Posterior vena cava (tissue), 2 donors: ENCODE measurements at regions not wholly inside any gene's neighbourhood (a gene's known extent, or its start where the extent isn't known, plus 50 kb on each side); places are given as distances from the start of the nearest gene placed in this dataset.

Experiments used
- DNase-seq: peaks from one replicate; pipeline ENCODE4 v3.0.0-alpha.2; 2020; ENCODE audit warnings: low spot score
- intact Hi-C, 2 donors: fragments of 100-400 bp; cut with DNase I; formaldehyde crosslinking; loops; one replicate each; pipeline versions ENCODE4 v1.14.1 to v1.14.2; 2022 to 2023
- donor health status: DM: yes; HTN: yes; CAD: no.
- donor health status: DM: yes; HTN: yes; CAD: no.

GRCh38 chr10:4086131-4086898 lies 301.3 kb upstream of the KLF6 start:
- no peak for DNase-seq
- intact Hi-C loops: no loop called here

- DNase-seq: no peak
- intact Hi-C loops: no loop called here
Observed at GRCh38 chr10:4083509-4084003, 298.5 kb upstream of the KLF6 start.

GRCh38 chr10:4082861-4083260 lies 297.9 kb upstream of the KLF6 start:
- no peak for DNase-seq
- intact Hi-C loops: no loop called here

GRCh38 chr10:4081685-4082111 lies 296.7 kb upstream of the KLF6 start:
- intact Hi-C loops: no loop called here
- no peak for DNase-seq

- intact Hi-C loops: no loop called here
- DNase-seq: no peak
Observed at GRCh38 chr10:4080225-4080805, 295.3 kb upstream of the KLF6 start.

- no peak for DNase-seq
- intact Hi-C loops: no loop called here
Observed at GRCh38 chr10:4079803-4080202, 294.8 kb upstream of the KLF6 start.

GRCh38 chr10:4077804-4078203 lies 292.8 kb upstream of the KLF6 start:
- intact Hi-C loops: no loop called here
- no peak for DNase-seq

GRCh38 chr10:4076983-4077382 lies 292.0 kb upstream of the KLF6 start:
- intact Hi-C loops: no loop called here
- DNase-seq: no peak

GRCh38 chr10:4075443-4075842 lies 290.4 kb upstream of the KLF6 start:
- intact Hi-C loops: no loop called here
- no peak for DNase-seq

GRCh38 chr10:4074545-4075407 lies 289.8 kb upstream of the KLF6 start:
- no peak for DNase-seq

GRCh38 chr10:4073912-4074311 lies 288.9 kb upstream of the KLF6 start:
- DNase-seq: peak; percentile 85
- intact Hi-C loops: no loop called here

More at GRCh38 chr10:4074545-4075407, 289.8 kb upstream of the KLF6 start:
- intact Hi-C loops: no loop called here

- DNase-seq: no peak
- intact Hi-C loops: no loop called here
Observed at GRCh38 chr10:4070921-4071660, 286.1 kb upstream of the KLF6 start.

GRCh38 chr10:4070184-4070583 lies 285.2 kb upstream of the KLF6 start:
- no peak for DNase-seq
- intact Hi-C loops: no loop called here

GRCh38 chr10:4069491-4069890 lies 284.5 kb upstream of the KLF6 start:
- intact Hi-C loops: no loop called here
- DNase-seq: no peak

GRCh38 chr10:4068629-4069028 lies 283.6 kb upstream of the KLF6 start:
- DNase-seq: no peak
- intact Hi-C loops: no loop called here

GRCh38 chr10:4067931-4068561 lies 283.0 kb upstream of the KLF6 start:
- DNase-seq: no peak
- intact Hi-C loops: no loop called here

GRCh38 chr10:4067531-4067930 lies 282.5 kb upstream of the KLF6 start:
- intact Hi-C loops: no loop called here
- no peak for DNase-seq

- intact Hi-C loops: no loop called here
- no peak for DNase-seq
Observed at GRCh38 chr10:4066581-4067390, 281.8 kb upstream of the KLF6 start.
